H1 (cell line): ENCODE measurements at regions not wholly inside any gene's neighbourhood (a gene's known extent, or its start where the extent isn't known, plus 50 kb on each side); places are given as distances from the start of the nearest gene placed in this dataset.

ENCODE experiments used
- CTCF ChIA-PET: fragments of 300-600 bp; sonication (Branson Sonifier 250); formaldehyde crosslinking; loops from one replicate; lab custom pipeline; 2021; ENCODE audit not compliant: partially characterized antibody; lab: Charles Lee
- POLR2A ChIA-PET: fragments of 300-600 bp; sonication (Branson Sonifier 250); formaldehyde crosslinking; loops from one replicate; lab custom pipeline; 2021; ENCODE audit warnings: inconsistent platforms; ENCODE audit not compliant: partially characterized antibody; lab: Charles Lee
- DNase-seq, 2 experiments: peaks; one replicate each; pipeline versions ENCODE4 v3.0.0 to v3.0.0-alpha.2; 2010 to 2022; ENCODE audit warnings: low spot score in 2 of 2, low read depth in 1 of 2, mixed read lengths in 1 of 2
- FAIRE-seq: peaks from 2 replicates; lab custom pipeline; 2011; peaks lifted over from hg19 to GRCh38; lab: Jason Lieb, UNC
- H2AFZ ChIP-seq: 2 replicates; pipeline ENCODE4 v1.8.1; 2012; ENCODE audit warnings: low read length, inconsistent platforms
- H2AK5ac ChIP-seq: 2 replicates; pipeline ENCODE4 v1.6.1; 2013; ENCODE audit warnings: low read depth, low read length
- H2BK120ac ChIP-seq: replicated peaks from 2 replicates; pipeline ENCODE3; 2013; ENCODE audit warnings: low read depth, low read length, inconsistent platforms
- H2BK12ac ChIP-seq: 2 replicates; pipeline ENCODE4 v1.6.1; 2013; ENCODE audit warnings: low read depth, low read length
- H2BK15ac ChIP-seq: 2 replicates; pipeline ENCODE4 v1.6.1; 2013; ENCODE audit warnings: low read length
- H2BK20ac ChIP-seq: 2 replicates; pipeline ENCODE4 v1.6.1; 2013; ENCODE audit warnings: low read length
- H2BK5ac ChIP-seq: 2 replicates; pipeline ENCODE4 v1.6.1; 2013; ENCODE audit warnings: low read depth, low read length
- H3K14ac ChIP-seq: 2 replicates; pipeline ENCODE4 v1.6.1; 2013; ENCODE audit warnings: inconsistent platforms; ENCODE audit not compliant: insufficient read length
- H3K18ac ChIP-seq: 2 replicates; pipeline ENCODE4 v1.6.1; 2013; ENCODE audit warnings: low read length; ENCODE audit errors: extremely low read depth
- H3K23ac ChIP-seq: 2 replicates; pipeline ENCODE4 v1.6.1; 2013; ENCODE audit warnings: inconsistent platforms; ENCODE audit not compliant: insufficient read length
- H3K23me2 ChIP-seq: 2 replicates; pipeline ENCODE4 v1.6.1; 2013; ENCODE audit warnings: low read depth, low read length
- H3K27ac ChIP-seq: 2 replicates; pipeline ENCODE4 v1.6.1; 2011; ENCODE audit warnings: low read depth, low read length, inconsistent platforms
- H3K27me3 ChIP-seq, 4 experiments: replicated peaks in 1 of 4; 1 replicate in 1 of 4; 2 replicates in 3 of 4; pipeline versions ENCODE4 v1.6.1 to v1.8.1; 2011 to 2013; ENCODE audit warnings: low read length in 3 of 4, mild to moderate bottlenecking in 3 of 4, inconsistent platforms in 2 of 4, mixed read lengths in 2 of 4, moderate library complexity in 1 of 4; ENCODE audit not compliant: control insufficient read depth in 3 of 4, insufficient read depth in 3 of 4; ENCODE audit errors: extremely low read depth in 1 of 4
- H3K36me3 ChIP-seq, 4 experiments: 2 replicates each; pipeline versions ENCODE4 v1.6.1 to v1.8.1; 2011 to 2013; ENCODE audit warnings: mild to moderate bottlenecking in 4 of 4, low read length in 3 of 4, moderate library complexity in 2 of 4, control low read depth in 1 of 4, inconsistent platforms in 1 of 4; ENCODE audit not compliant: insufficient read depth in 4 of 4, control insufficient read depth in 2 of 4
- H3K4ac ChIP-seq: replicated peaks from 2 replicates; pipeline ENCODE3; 2013; ENCODE audit warnings: low read length, low read depth, mixed read lengths, inconsistent platforms; ENCODE audit not compliant: insufficient read length
- H3K4me1 ChIP-seq, 4 experiments: replicated peaks in 1 of 4; 1 replicate in 1 of 4; 2 replicates in 3 of 4; pipeline versions ENCODE4 v1.6.1 to v1.8.1; 2011 to 2013; ENCODE audit warnings: low read length in 3 of 4, inconsistent platforms in 2 of 4, mixed read lengths in 1 of 4; ENCODE audit not compliant: insufficient read depth in 4 of 4, control insufficient read depth in 3 of 4
- H3K4me2 ChIP-seq, 2 experiments: 2 replicates each; pipeline versions ENCODE4 v1.6.1 to v1.8.1; 2011 to 2013; ENCODE audit warnings: low read depth in 2 of 2, low read length in 2 of 2, control low read depth in 1 of 2, inconsistent platforms in 1 of 2, mild to moderate bottlenecking in 1 of 2; ENCODE audit not compliant: insufficient read depth in 1 of 2
- H3K4me3 ChIP-seq, 4 experiments: fragments of 200-600, 300-600 bp in 1 of 4; sonication (generic), shearing (Covaris generic), sonication (Bioruptor Twin) in 1 of 4; 2 replicates each; pipeline versions ENCODE4 v1.5.1 to v1.8.1; 2011 to 2016; ENCODE audit warnings: low read length in 4 of 4, low read depth in 3 of 4, control low read depth in 2 of 4, inconsistent platforms in 2 of 4, mild to moderate bottlenecking in 2 of 4, mixed read lengths in 1 of 4, moderate library complexity in 1 of 4; ENCODE audit not compliant: insufficient read depth in 2 of 4; ENCODE audit errors: extremely low read depth in 1 of 4
- H3K56ac ChIP-seq: replicated peaks from 2 replicates; pipeline ENCODE3; 2013; ENCODE audit warnings: low read depth, mild to moderate bottlenecking, mixed read lengths, low read length, inconsistent platforms; ENCODE audit not compliant: insufficient read length
- H3K79me1 ChIP-seq: 2 replicates; pipeline ENCODE4 v1.6.1; 2013; ENCODE audit warnings: low read depth, low read length, control low read depth
- H3K79me2 ChIP-seq, 2 experiments: 2 replicates each; pipeline versions ENCODE4 v1.6.1 to v1.8.1; 2012 to 2013; ENCODE audit warnings: low read length in 2 of 2, mild to moderate bottlenecking in 2 of 2, inconsistent platforms in 1 of 2; ENCODE audit not compliant: insufficient read depth in 2 of 2, control insufficient read depth in 1 of 2
- H3K9ac ChIP-seq, 4 experiments: replicated peaks in 1 of 4; 1 replicate in 1 of 4; 2 replicates in 3 of 4; pipeline versions ENCODE4 v1.6.1 to v1.8.1; 2011 to 2013; ENCODE audit warnings: low read depth in 3 of 4, low read length in 3 of 4, control low read depth in 2 of 4, mild to moderate bottlenecking in 2 of 4, moderate library complexity in 2 of 4, inconsistent platforms in 1 of 4; ENCODE audit errors: extremely low read depth in 1 of 4
- H3K9me3 ChIP-seq, 2 experiments: 2 replicates each; pipeline versions ENCODE4 v1.6.1 to v1.8.1; 2012 to 2013; ENCODE audit warnings: mild to moderate bottlenecking in 2 of 2, moderate library complexity in 2 of 2, control low read depth in 1 of 2, inconsistent platforms in 1 of 2, low read depth in 1 of 2, low read length in 1 of 2, mixed read lengths in 1 of 2; ENCODE audit not compliant: insufficient read depth in 2 of 2
- H4K20me1 ChIP-seq, 2 experiments: replicated peaks in 1 of 2; 2 replicates each; pipeline versions ENCODE3 to v1.8.1; 2011 to 2013; ENCODE audit warnings: inconsistent platforms in 2 of 2, low read length in 2 of 2, mild to moderate bottlenecking in 1 of 2; ENCODE audit not compliant: insufficient read depth in 2 of 2, control insufficient read depth in 1 of 2
- H4K5ac ChIP-seq: 2 replicates; pipeline ENCODE4 v1.6.1; 2013; ENCODE audit warnings: low read length, low read depth, mixed read lengths, inconsistent platforms; ENCODE audit not compliant: insufficient read length
- H4K8ac ChIP-seq: 2 replicates; pipeline ENCODE4 v1.8.0; 2013; ENCODE audit warnings: mild to moderate bottlenecking, moderate library complexity, low read length, inconsistent platforms; ENCODE audit not compliant: insufficient read depth; ENCODE audit errors: extremely low read depth
- H4K91ac ChIP-seq: replicated peaks from 2 replicates; pipeline ENCODE3; 2013; ENCODE audit warnings: low read length, mixed read lengths, inconsistent platforms; ENCODE audit not compliant: insufficient read length
- CREB1 ChIP-seq: IDR thresholded peaks from 2 replicates; pipeline ENCODE4 v1.6.1; 2012; ENCODE audit warnings: inconsistent platforms
- HDAC2 ChIP-seq, 2 experiments: fragments of 300-600 bp in 1 of 2; sonication (generic) in 1 of 2; IDR thresholded peaks; 2 replicates each; pipeline ENCODE4 v1.6.1; 2011 to 2012; ENCODE audit warnings: low read depth in 2 of 2, low read length in 2 of 2, mild to moderate bottlenecking in 2 of 2, moderate library complexity in 2 of 2, borderline replicate concordance in 1 of 2, inconsistent platforms in 1 of 2
- JUND ChIP-seq: IDR thresholded peaks from 2 replicates; pipeline ENCODE4 v1.6.1; 2011; ENCODE audit warnings: mild to moderate bottlenecking, improper control_type of control experiment, low read length
- MAFK ChIP-seq: IDR thresholded peaks from 2 replicates; pipeline ENCODE4 v1.6.1; 2012; ENCODE audit warnings: low read depth, mild to moderate bottlenecking, improper control_type of control experiment, low read length
- POU5F1 ChIP-seq: IDR thresholded peaks from 2 replicates; pipeline ENCODE4 v1.6.1; 2011; ENCODE audit warnings: low read depth, mild to moderate bottlenecking, low read length, moderate library complexity
- RFX5 ChIP-seq: IDR thresholded peaks from 2 replicates; pipeline ENCODE4 v1.6.1; 2011; ENCODE audit warnings: low read depth, low read length, improper control_type of control experiment, borderline replicate concordance
- SP4 ChIP-seq: IDR thresholded peaks from 2 replicates; pipeline ENCODE4 v1.6.1; 2012; ENCODE audit warnings: low read length, inconsistent platforms
- ZNF274 ChIP-seq: IDR thresholded peaks from 2 replicates; pipeline ENCODE4 v1.7.0; 2012; ENCODE audit warnings: low read length, borderline replicate concordance; ENCODE audit errors: extremely low read depth
- WGBS, 2 experiments: shearing (Covaris generic) in 1 of 2; methylation state at CpG; one replicate each; pipeline versions ENCODE4 v1.1.6 to v1.1.7; 2013 to 2015; ENCODE audit warnings: low lambda C conversion rate in 2 of 2, mixed read lengths in 2 of 2, inconsistent platforms in 1 of 2, low coverage in 1 of 2, missing lambda C conversion rate in 1 of 2; ENCODE audit not compliant: insufficient replicate concordance in 2 of 2, insufficient coverage in 1 of 2, insufficient read length in 1 of 2; ENCODE audit errors: extremely low coverage in 1 of 2, missing lambda C conversion rate in 1 of 2; 5-methylcytosine and 5-hydroxymethylcytosine counted together

- H3K4me1 ChIP-seq: no peaks in the 10 kb centered on the region
- no peak overlapping the region for H3K27ac ChIP-seq
- no peak overlapping the region for H2AK5ac ChIP-seq
- no peaks in the 10 kb centered on the region for H3K27me3 ChIP-seq
- no peaks in the 10 kb centered on the region for H3K79me2 ChIP-seq
- no peak for FAIRE-seq
- no peaks in the 10 kb centered on the region for H3K79me1 ChIP-seq
- H3K23ac ChIP-seq: no peak overlapping the region
- no peak overlapping the region for H3K4ac ChIP-seq
- H3K9ac ChIP-seq: no peak overlapping the region
- no peaks in the 10 kb centered on the region for H4K20me1 ChIP-seq
- 72% methylated on average over 2 of the region's 3 CpGs; no CpG with 5 or more reads in 1 of the 2 experiments for WGBS, 2 experiments
- H3K23me2 ChIP-seq: no peaks in the 10 kb centered on the region
- no peak overlapping the region for H3K18ac ChIP-seq
- no peak overlapping the region for H3K4me3 ChIP-seq
- no peak overlapping the region for H2BK12ac ChIP-seq
- H4K8ac ChIP-seq: no peak overlapping the region
- no peak overlapping the region for H2BK15ac ChIP-seq
- no peak overlapping the region for H4K91ac ChIP-seq
- no peak overlapping the region for H2BK120ac ChIP-seq
- H3K56ac ChIP-seq: no peak overlapping the region
- H3K4me2 ChIP-seq: no peak overlapping the region
- no peak overlapping the region for H2BK5ac ChIP-seq
- no peaks in the 10 kb centered on the region for H3K36me3 ChIP-seq
- CTCF ChIA-PET: no interaction called here
- H3K14ac ChIP-seq: no peak overlapping the region
- H2AFZ ChIP-seq: no peak overlapping the region
- POLR2A ChIA-PET: no interaction called here
- H4K5ac ChIP-seq: no peak overlapping the region
- H2BK20ac ChIP-seq: no peak overlapping the region
- DNase-seq: no peak
- H3K9me3 ChIP-seq: no peaks in the 10 kb centered on the region
- no peak for TF ChIP-seq CREB1
- TF ChIP-seq MAFK: no peak
- TF ChIP-seq ZNF274: no peak
- no peak for TF ChIP-seq RFX5
- no peak for TF ChIP-seq JUND
- no peak for TF ChIP-seq SP4
- TF ChIP-seq HDAC2 (IDR thresholded peaks at IDR 0.05; ENCODE audit: borderline replicate concordance in 1 of 2, low read depth in 2 of 2, low read length in 2 of 2): no peak
- TF ChIP-seq POU5F1: no peak
These were observed 389.4 kb upstream of the NRSN1 start for GRCh38 chr6:23736577-23736976.
